GM21723 (cell line): ENCODE measurements at regions not wholly inside any gene's neighbourhood (a gene's known extent, or its start where the extent isn't known, plus 50 kb on each side); places are given as distances from the start of the nearest gene placed in this dataset.

Source experiments
- ATAC-seq: cut with Tn5 transposase; IDR thresholded peaks from one replicate; pipeline ENCODE4 v1.9.1; 2021; ENCODE audit warnings: mild to moderate bottlenecking, moderate library complexity; ENCODE audit not compliant: unreplicated experiment

DNA sequence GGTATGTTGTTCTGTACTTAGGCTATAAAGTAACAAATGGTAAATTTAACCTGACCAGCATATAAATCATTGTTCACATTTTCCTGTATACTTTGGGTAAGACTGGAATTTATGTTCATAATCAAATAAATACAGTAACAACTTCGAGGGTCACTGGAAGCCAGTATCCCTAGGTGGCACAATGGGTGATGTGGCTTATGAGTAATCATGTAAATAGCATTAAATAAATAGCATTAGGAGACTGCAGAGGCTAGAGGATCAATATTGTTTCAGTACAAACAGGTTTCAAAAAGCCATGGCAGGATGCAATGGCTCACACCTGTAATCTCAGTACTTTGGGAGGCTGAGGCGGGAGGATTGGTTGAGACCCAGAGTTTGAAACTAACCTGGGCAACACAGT is 690.6 kb downstream of the SLC4A3 start:
- no peak for ATAC-seq

GRCh38 chr2:220318508-220318907 is 691.1 kb downstream of the SLC4A3 start:
- ATAC-seq = no peak

DNA sequence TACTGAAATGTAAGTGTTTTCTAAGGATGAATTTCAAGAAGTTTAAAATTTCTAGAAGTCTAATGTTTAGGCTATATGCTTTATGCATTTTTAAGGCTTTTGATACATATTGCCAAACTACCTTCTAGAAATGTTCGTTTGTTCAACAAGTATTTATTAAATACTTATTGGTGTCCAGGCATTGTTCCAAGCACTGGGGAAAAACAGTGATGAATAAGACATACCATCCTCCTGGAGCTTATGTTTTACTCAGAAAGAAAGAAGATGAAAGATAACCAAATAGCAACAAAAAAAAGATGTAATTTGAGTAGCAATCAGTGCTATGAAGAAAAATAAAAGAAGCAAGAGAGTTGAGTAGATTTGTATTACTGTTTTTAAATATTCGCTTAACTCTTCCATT is 692.9 kb downstream of the SLC4A3 start:
- ATAC-seq = no peak

DNA sequence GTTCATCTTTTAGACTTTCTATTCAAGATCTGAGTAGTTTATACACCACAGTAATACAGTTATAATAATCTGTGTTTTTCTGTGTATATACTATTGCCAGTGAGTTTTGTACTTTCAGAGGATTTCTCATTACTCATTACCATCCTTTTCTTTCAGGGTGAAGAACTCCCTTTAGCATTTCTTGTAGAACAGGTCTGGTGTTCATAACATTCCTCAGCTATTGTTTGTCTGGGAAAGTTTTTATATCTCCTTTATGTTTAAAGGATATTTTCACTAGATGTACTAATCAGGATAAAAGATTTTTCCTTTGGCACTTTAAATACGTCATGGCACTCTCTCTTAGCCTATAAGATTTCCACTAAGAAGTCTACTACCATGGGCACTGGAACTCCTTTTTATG is 705.5 kb downstream of the SLC4A3 start:
- no peak for ATAC-seq

DNA sequence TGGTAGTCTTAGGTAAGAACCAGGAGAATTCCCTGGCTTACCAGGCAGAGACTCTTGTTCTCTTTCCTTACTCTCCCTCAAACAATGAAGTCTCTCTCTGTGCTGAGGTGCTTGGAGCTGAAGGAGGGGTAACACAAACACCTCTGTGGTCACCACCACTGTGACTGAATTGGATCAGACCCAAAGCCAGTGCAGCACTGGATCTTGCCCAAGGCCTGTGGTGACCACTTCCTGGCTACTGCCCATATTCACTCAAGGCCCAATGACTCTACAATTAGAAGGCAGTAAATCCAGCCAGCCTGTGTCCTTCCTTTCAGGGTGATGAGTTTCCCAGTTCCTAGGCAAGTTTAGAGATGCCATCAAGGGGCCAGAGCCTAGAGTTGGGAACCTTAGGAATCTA is 706.8 kb downstream of the SLC4A3 start:
- no peak for ATAC-seq

DNA sequence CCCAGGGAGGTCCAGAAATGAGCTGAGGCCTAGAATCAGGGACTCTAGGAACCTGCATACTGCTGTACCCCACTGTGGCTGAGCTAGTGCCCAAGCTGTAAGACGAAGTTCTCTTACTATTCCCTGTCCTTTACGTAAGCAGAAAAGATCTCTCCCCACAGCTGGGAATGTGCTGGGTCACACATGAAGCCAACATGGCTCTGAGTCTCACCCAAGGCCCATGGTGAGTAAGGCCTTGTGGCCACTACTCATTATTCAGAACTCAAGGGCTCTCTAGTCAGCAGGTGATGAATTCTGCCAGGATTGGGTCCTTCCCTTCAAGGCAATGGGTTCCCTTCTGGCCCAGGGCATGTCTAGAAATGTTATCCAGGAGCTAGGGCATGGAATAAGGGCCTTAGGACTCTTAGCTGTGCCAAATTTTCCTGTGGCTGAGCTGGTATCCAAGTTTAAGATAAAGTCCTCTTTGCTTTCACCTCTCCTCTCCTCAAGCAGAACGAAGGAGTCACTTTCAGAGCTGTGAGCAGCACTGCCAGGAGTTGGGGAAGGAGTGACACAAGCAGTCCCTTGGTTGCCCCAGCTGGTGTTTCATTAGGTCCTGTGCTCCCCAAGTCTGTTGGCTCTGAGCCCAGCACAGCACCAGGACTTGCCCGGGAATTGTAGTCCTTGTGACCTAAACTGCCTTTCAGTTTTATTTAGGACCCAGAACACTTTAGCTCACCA is 707.6 kb downstream of the SLC4A3 start:
- no peak for ATAC-seq

DNA sequence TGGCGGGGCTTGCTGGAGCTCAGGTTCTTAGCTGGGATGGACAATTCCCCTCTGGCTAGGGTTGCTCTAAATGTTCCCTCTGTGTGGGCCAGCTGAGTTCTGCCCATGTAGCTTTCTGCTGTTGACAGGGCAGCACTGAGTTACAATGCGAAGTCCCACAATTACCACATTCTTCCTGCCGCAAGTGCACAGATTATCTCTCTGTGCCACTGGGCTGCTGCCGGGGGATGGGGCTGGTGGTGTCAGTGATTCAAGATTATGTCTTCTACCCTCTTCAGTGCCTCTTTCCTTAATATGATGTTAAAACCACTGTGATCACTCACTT is 708.1 kb downstream of the SLC4A3 start:
- ATAC-seq = no peak

GRCh38 chr2:220336771-220337170 is 709.3 kb downstream of the SLC4A3 start:
- ATAC-seq = no peak

- ATAC-seq = no peak
Observed at GRCh38 chr2:220337611-220338440, 710.4 kb downstream of the SLC4A3 start.

- ATAC-seq = no peak
Observed at GRCh38 chr2:220341014-220341413, 713.6 kb downstream of the SLC4A3 start.

DNA sequence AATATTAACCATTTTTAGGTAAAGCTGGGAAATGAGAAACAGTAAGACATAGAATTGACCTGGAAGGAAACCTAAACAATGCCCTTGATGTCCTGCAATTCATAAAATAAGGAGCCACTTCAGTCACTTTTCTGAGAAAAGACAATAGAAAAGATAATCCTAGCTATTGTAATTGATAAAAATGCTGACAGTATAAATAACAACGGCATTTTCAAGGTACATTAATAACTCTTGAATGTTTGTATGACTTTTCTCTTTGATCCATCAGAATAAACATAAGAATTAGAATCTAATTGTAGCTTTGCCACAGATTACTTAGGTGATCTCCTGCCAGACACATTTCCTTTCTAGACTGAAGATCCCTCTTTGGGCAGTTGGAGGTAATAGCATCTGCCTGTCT is 719.5 kb downstream of the SLC4A3 start:
- ATAC-seq = no peak

DNA sequence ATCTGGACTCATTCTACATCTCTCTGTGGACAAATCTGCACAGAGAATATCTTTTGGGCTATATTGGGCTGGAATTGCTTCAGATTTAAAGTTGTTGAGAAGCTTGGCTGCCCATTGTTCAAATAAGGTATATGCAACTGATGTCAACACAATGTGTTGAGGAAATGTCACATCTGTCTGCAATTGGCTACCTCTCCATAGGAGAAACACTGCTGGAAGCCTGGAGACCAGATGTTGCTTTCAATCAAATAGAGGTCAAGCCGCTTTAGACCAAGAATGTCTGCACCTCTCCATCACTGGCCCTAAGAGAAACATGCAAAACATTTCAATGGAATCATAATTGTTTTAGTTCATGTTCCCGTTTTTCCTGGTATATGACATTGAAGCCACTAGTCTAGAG is 720.2 kb downstream of the SLC4A3 start:
- no peak for ATAC-seq

- no peak for ATAC-seq
Observed at GRCh38 chr2:220348206-220348605, 720.8 kb downstream of the SLC4A3 start.

GRCh38 chr2:220353897-220354296 is 726.5 kb downstream of the SLC4A3 start:
- ATAC-seq = no peak

DNA sequence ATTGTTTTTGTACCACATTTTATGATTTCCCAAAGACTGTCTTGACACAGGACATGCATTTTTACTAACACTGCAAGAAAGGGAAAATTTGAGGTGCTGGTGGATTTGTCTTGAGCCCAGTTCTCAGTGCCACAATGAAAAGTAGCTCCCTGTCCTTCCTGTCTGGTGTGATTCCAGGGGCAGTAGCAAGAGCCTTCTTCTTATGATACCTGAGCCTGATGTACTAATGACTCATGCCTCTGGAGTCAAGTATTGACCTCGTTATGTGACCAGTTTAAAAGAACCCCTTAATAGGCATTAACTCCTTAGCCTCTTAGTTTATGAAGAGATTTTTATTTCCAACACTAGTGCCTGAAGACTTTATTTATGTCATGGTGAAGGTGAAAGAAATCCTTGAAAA is 728.6 kb downstream of the SLC4A3 start:
- no peak for ATAC-seq

- no peak for ATAC-seq
Observed at GRCh38 chr2:220365023-220365422, 737.6 kb downstream of the SLC4A3 start.

- no peak for ATAC-seq
Observed at GRCh38 chr2:220366765-220367164, 739.3 kb downstream of the SLC4A3 start.

DNA sequence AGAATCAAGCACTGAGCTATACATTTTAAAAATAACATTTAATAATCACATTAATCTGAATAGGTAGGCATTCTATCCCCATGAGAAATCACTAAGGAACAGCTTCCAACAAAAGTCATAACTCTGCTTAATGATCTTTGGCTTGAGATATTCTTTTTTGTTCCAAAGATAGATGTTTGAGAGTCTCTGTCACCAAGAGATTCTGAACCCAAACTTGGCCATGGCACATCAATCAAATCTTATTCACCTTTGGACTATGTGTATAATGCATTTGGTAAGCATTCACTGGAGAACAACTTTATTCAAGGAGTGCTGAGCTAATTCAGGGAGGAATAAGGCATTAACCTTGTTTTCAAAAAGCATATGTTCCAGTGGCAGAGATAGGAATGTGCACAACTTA is 743.3 kb downstream of the SLC4A3 start:
- ATAC-seq = no peak

- no peak for ATAC-seq
Observed at GRCh38 chr2:220371211-220371610, 743.8 kb downstream of the SLC4A3 start.

DNA sequence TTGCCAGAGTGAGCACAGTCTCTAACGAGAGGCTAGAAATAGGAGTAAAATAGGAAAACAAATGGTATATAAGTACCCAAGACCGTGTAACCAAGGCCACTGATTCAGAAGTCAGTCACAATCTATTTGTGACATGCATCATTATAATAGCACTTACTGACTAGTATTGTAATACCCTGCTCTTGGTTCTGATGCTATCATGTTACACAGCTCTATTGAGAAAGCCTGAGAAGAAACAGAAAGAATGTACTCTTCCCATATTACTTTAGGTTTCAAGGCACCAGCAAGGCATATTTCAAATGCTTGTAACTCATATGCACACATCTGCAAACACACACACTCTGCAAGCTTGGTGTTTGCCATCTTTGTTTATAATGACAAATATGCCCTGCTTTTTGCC is 746.4 kb downstream of the SLC4A3 start:
- ATAC-seq = no peak

- no peak for ATAC-seq
Observed at GRCh38 chr2:220374282-220374681, 746.9 kb downstream of the SLC4A3 start.

GRCh38 chr2:220377482-220378155 is 750.2 kb downstream of the SLC4A3 start:
- ATAC-seq = no peak
